ENCODE measurements at regions not wholly inside any gene's neighbourhood (a gene's known extent, or its start where the extent isn't known, plus 50 kb on each side); places are given as distances from the start of the nearest gene placed in this dataset.

DNA sequence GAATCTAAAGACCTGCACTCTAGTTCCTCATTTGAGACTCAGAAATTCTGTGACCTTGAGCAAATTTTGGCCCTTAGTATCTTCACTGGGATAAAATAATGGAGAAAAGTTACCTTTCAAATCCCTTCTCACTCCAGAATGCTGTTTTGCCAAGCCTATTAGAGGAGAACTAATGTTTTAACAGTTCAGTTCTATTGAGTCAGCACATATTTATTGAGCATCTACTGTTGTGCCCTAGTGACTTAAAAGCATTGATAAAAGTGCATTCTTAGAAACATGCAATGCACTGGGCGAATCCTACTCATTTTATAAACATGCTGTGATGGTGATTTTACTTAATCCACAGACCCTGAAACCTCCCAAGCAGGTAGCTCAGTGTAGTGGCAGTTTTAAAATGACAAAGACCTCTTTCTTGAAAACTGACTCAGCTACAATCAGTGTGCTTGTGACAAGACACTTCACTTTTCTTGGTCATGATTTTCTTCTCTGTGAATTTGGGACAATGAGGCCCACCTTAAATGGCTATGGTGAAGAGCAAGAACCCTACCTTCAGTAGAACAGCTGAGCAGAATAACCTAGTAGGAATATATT is 312.0 kb downstream of the ALDH8A1 start:
- in situ Hi-C loops (cut with MboI; ENCODE audit: low pct_ligation_motif_present in 1 of 4, low pct_unique_long_range_greater_than_20kb in 1 of 4, low sequenced_read_pairs in 3 of 4) (loop anchor here in 2 of 4 donors (5.0 to 25.0 kb wide), 2 partner anchors 466 to 476 kb away; no protein-coding TSS in a partner anchor), intact Hi-C loops (cut with DNase I; ENCODE audit: low total_unique reads) (loop anchor here (10.0 kb wide), 1 partner anchor 463 kb away; no protein-coding TSS in a partner anchor)
- Histone ChIP-seq H3K36me3 (no peaks in the 10 kb centered on the region), H3K27ac (no peak overlapping the region), H3K4me1 (peaks cover 0 to 20% (median 10%) of the 10 kb centered on the region in 4 donors), H3K9me3 (no peaks in the 10 kb centered on the region), H3K27me3 (no peaks in the 10 kb centered on the region), H3K4me3 (no peak overlapping the region)
- TF ChIP-seq EP300 (IDR thresholded peaks at IDR 0.05; ENCODE audit: low read depth), result no peak
- no peak for TF ChIP-seq CTCF (IDR thresholded peaks at IDR 0.05)
- no peak for TF ChIP-seq POLR2A (IDR thresholded peaks at IDR 0.05)
- no peak for TF ChIP-seq POLR2AphosphoS5 (IDR thresholded peaks at IDR 0.05)
- DNase-seq, result no peak
- 78% methylated on average over 1 of the region's 1 CpG; no CpG with 5 or more reads in 1 of the 2 donors for WGBS, 2 donors (ENCODE audit: low coverage in 1 of 2)

- H3K4me3 ChIP-seq, result no peak overlapping the region
- in situ Hi-C loops (cut with MboI; ENCODE audit: low pct_ligation_motif_present in 1 of 4, low pct_unique_long_range_greater_than_20kb in 1 of 4, low sequenced_read_pairs in 3 of 4) (loop anchor here in 2 of 4 donors (5.0 to 25.0 kb wide), 2 partner anchors 465 to 475 kb away; no protein-coding TSS in a partner anchor), intact Hi-C loops (cut with DNase I; ENCODE audit: low total_unique reads) (loop anchor here (10.0 kb wide), 1 partner anchor 462 kb away; no protein-coding TSS in a partner anchor)
- H3K9me3 ChIP-seq, result no peaks in the 10 kb centered on the region
- H3K27me3 ChIP-seq, result no peaks in the 10 kb centered on the region
- TF ChIP-seq POLR2AphosphoS5 (IDR thresholded peaks at IDR 0.05), result no peak
- no peak for TF ChIP-seq EP300 (IDR thresholded peaks at IDR 0.05; ENCODE audit: low read depth)
- no peak for TF ChIP-seq CTCF (IDR thresholded peaks at IDR 0.05)
- TF ChIP-seq POLR2A (IDR thresholded peaks at IDR 0.05), result no peak
- 95 to 100% methylated on average over 2 to 5 of the region's 5 CpGs for WGBS, 2 donors (ENCODE audit: low coverage in 1 of 2)
- H3K27ac ChIP-seq, result no peak overlapping the region
- DNase-seq, result no peak
- H3K36me3 ChIP-seq, result no peaks in the 10 kb centered on the region
- peaks cover 0 to 20% (median 10%) of the 10 kb centered on the region in 4 donors for H3K4me1 ChIP-seq
These were observed 312.6 kb downstream of the ALDH8A1 start for GRCh38 chr6:134637282-134637681.

DNA sequence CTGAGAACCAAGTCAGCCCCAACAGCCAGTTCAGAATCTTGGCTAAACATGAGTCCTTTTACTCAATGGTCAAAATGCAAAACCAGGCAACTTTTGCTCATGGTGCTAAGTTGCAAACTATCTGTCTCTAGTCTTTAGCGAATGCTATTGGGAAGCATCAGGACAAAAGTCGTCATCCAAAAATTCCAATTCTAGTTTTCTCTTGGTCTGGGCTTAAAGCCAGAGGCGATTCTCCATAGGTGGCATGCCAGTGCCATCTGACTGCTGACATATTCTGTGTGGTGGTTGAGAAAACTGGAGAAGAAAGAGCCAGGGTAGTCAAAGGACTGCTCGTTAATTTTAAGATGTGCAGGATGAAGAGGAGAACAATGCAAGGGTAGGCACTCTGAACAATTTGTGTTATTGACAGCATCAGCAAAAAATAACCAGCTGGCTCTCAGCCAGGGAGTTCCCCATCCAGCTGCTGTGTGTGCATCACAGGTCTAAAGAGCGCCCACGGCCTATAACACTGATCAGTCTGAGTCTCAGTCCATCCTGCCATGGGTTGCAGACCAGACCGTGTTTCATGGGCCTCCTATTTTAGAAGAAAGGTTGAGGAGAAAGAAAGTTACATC is 313.6 kb downstream of the ALDH8A1 start:
- no peaks in the 10 kb centered on the region for H3K27me3 ChIP-seq
- no peaks in the 10 kb centered on the region for H3K9me3 ChIP-seq
- TF ChIP-seq EP300 (IDR thresholded peaks at IDR 0.05; ENCODE audit: low read depth), result no peak
- TF ChIP-seq POLR2A (IDR thresholded peaks at IDR 0.05), result no peak
- TF ChIP-seq CTCF (IDR thresholded peaks at IDR 0.05), result no peak
- no peak for TF ChIP-seq POLR2AphosphoS5 (IDR thresholded peaks at IDR 0.05)
- 83 to 93% methylated on average over 5 to 7 of the region's 7 CpGs for WGBS, 2 donors (ENCODE audit: low coverage in 1 of 2)
- H3K27ac ChIP-seq, result no peak overlapping the region
- in situ Hi-C loops (cut with MboI; ENCODE audit: low pct_ligation_motif_present in 1 of 4, low pct_unique_long_range_greater_than_20kb in 1 of 4, low sequenced_read_pairs in 3 of 4) (loop anchor here in 2 of 4 donors (5.0 to 25.0 kb wide), 2 partner anchors 464 to 474 kb away; no protein-coding TSS in a partner anchor), intact Hi-C loops (cut with DNase I; ENCODE audit: low total_unique reads) (loop anchor here (10.0 kb wide), 1 partner anchor 461 kb away; no protein-coding TSS in a partner anchor)
- H3K4me3 ChIP-seq, result no peak overlapping the region
- no peaks in the 10 kb centered on the region for H3K36me3 ChIP-seq
- DNase-seq, result peak; percentile 26
- peaks cover 0 to 20% (median 9%) of the 10 kb centered on the region in 4 donors for H3K4me1 ChIP-seq

- Histone ChIP-seq H3K27me3 (no peaks in the 10 kb centered on the region), H3K9me3 (no peaks in the 10 kb centered on the region), H3K4me3 (no peak overlapping the region), H3K27ac (no peak overlapping the region), H3K36me3 (no peaks in the 10 kb centered on the region), H3K4me1 (peaks cover 0 to 27% (median 6%) of the 10 kb centered on the region in 4 donors)
- in situ Hi-C loops (cut with MboI; ENCODE audit: low pct_ligation_motif_present in 1 of 4, low pct_unique_long_range_greater_than_20kb in 1 of 4, low sequenced_read_pairs in 3 of 4), result loop anchor here in 2 of 4 donors (5.0 to 25.0 kb wide), 2 partner anchors 463 to 473 kb away; no protein-coding TSS in a partner anchor
- intact Hi-C loops (cut with DNase I; ENCODE audit: low total_unique reads), result loop anchor here (10.0 kb wide), 1 partner anchor 460 kb away; no protein-coding TSS in a partner anchor
- TF ChIP-seq CTCF (IDR thresholded peaks at IDR 0.05), result no peak
- no peak for TF ChIP-seq EP300 (IDR thresholded peaks at IDR 0.05; ENCODE audit: low read depth)
- no peak for TF ChIP-seq POLR2AphosphoS5 (IDR thresholded peaks at IDR 0.05)
- TF ChIP-seq POLR2A (IDR thresholded peaks at IDR 0.05), result no peak
- no peak for DNase-seq
- WGBS, 2 donors (ENCODE audit: low coverage in 1 of 2), result 81 to 88% methylated on average over 3 of the region's 3 CpGs
These were observed 314.9 kb downstream of the ALDH8A1 start for GRCh38 chr6:134634966-134635365.

Measured in transverse colon (tissue), 4 donors.